Keratinocyte (primary cell): ENCODE measurements at regions not wholly inside any gene's neighbourhood (a gene's known extent, or its start where the extent isn't known, plus 50 kb on each side); places are given as distances from the start of the nearest gene placed in this dataset.

ENCODE experiments used
- DNase-seq: peaks from one replicate; pipeline ENCODE4 v3.0.0-alpha.2; 2011; ENCODE audit warnings: low read depth, missing footprints, low spot score
- FAIRE-seq: peaks from 2 replicates; lab custom pipeline; 2011; peaks lifted over from hg19 to GRCh38; lab: Jason Lieb, UNC
- H2AFZ ChIP-seq: 2 replicates; pipeline ENCODE4 v1.6.0; 2012; ENCODE audit warnings: low read length, control low read depth, inconsistent platforms; ENCODE audit not compliant: control insufficient read depth
- H3K27ac ChIP-seq: 2 replicates; pipeline ENCODE4 v1.5.1; 2011; ENCODE audit warnings: low read length; ENCODE audit not compliant: control insufficient read depth, insufficient read depth
- H3K27me3 ChIP-seq: 3 replicates; pipeline ENCODE4 v1.6.0; 2011; ENCODE audit warnings: low read length; ENCODE audit not compliant: control insufficient read depth, insufficient read depth; ENCODE audit errors: extremely low read depth
- H3K36me3 ChIP-seq, 2 experiments: 2 replicates in 1 of 2; 3 replicates in 1 of 2; pipeline ENCODE4 v1.5.1; 2011; ENCODE audit warnings: low read length in 2 of 2, mild to moderate bottlenecking in 1 of 2; ENCODE audit not compliant: control insufficient read depth in 2 of 2, insufficient read depth in 2 of 2; ENCODE audit errors: extremely low read depth in 1 of 2
- H3K4me1 ChIP-seq: 3 replicates; pipeline ENCODE4 v1.5.1; 2011; ENCODE audit warnings: low read length; ENCODE audit not compliant: control insufficient read depth, insufficient read depth; ENCODE audit errors: extremely low read depth
- H3K4me2 ChIP-seq: 3 replicates; pipeline ENCODE4 v1.6.0; 2011; ENCODE audit warnings: low read depth, low read length; ENCODE audit not compliant: control insufficient read depth, insufficient read depth; ENCODE audit errors: extremely low read depth
- H3K4me3 ChIP-seq, 3 experiments: fragments of 200-600 bp in 1 of 3; sonication (generic) in 1 of 3; 2 replicates in 2 of 3; 3 replicates in 1 of 3; pipeline ENCODE4 v1.5.1; 2011 to 2016; ENCODE audit warnings: low read length in 3 of 3, mild to moderate bottlenecking in 3 of 3, control low read depth in 2 of 3, inconsistent platforms in 1 of 3, low read depth in 1 of 3, mixed read lengths in 1 of 3, mixed run types in 1 of 3, moderate library complexity in 1 of 3; ENCODE audit not compliant: control insufficient read depth in 2 of 3, insufficient read depth in 2 of 3; ENCODE audit errors: extremely low read depth in 1 of 3
- H3K79me2 ChIP-seq: 2 replicates; pipeline ENCODE4 v1.6.0; 2012; ENCODE audit warnings: low read length; ENCODE audit not compliant: control insufficient read depth, insufficient read depth
- H3K9ac ChIP-seq: 3 replicates; pipeline ENCODE4 v1.6.0; 2011; ENCODE audit warnings: low read length; ENCODE audit not compliant: control insufficient read depth, insufficient read depth; ENCODE audit errors: extremely low read depth
- H3K9me1 ChIP-seq: 3 replicates; pipeline ENCODE4 v1.6.0; 2011; ENCODE audit warnings: low read length; ENCODE audit not compliant: control insufficient read depth, insufficient read depth; ENCODE audit errors: extremely low read depth
- H3K9me3 ChIP-seq: 2 replicates; pipeline ENCODE4 v1.5.1; 2012; ENCODE audit warnings: low read depth, low read length; ENCODE audit not compliant: control insufficient read depth
- H4K20me1 ChIP-seq: 3 replicates; pipeline ENCODE4 v1.6.0; 2011; ENCODE audit warnings: low read length; ENCODE audit not compliant: control insufficient read depth, insufficient read depth; ENCODE audit errors: extremely low read depth
- EZH2 ChIP-seq: IDR thresholded peaks from one replicate; pipeline ENCODE4 v1.6.1; 2012; ENCODE audit warnings: inconsistent platforms, mild to moderate bottlenecking, low read length, moderate library complexity
- dilution Hi-C: fragments of 300-500 bp; cut with MboI; formaldehyde crosslinking; loops from one replicate; pipeline ENCODE4 v1.7.0; 2020; ENCODE audit warnings: low sequenced_read_pairs; ENCODE audit not compliant: extremely low pct_ligation_motif_present
- TF ChIP-seq, protein P1 (sequence below), 3 experiments: IDR thresholded peaks in 1 of 3; conservative IDR thresholded peaks in 1 of 3; optimal IDR thresholded peaks in 1 of 3; 2 replicates in 2 of 3; 3 replicates in 1 of 3; pipeline versions ENCODE3 to v1.5.1; 2011; ENCODE audit warnings: low read length in 3 of 3, mild to moderate bottlenecking in 3 of 3, moderate library complexity in 2 of 3, control low read depth in 1 of 3, inconsistent platforms in 1 of 3; ENCODE audit not compliant: insufficient read depth in 2 of 3; ENCODE audit errors: extremely low read depth in 1 of 3

DNA sequence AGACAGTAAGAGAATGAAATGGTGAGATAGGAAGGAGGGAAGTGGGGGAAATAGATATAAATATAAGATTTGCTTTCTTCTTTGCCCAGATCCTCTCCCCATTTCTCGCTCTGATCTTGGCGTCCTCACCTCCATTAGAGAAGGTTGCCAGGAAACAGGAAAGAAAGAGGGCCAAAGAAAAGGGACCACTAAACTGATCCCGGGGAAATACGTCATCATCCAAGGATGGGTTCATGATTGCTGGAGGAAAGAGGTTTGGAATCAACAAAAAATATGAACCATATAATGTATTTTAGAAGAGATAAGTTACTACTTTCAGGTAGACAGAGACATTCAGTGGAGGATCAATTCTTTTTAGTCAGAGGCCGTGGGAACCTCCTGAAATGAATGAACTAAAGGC, 536.0 kb downstream of the HAPSTR1 start:
- TF ChIP-seq, protein P1, sequence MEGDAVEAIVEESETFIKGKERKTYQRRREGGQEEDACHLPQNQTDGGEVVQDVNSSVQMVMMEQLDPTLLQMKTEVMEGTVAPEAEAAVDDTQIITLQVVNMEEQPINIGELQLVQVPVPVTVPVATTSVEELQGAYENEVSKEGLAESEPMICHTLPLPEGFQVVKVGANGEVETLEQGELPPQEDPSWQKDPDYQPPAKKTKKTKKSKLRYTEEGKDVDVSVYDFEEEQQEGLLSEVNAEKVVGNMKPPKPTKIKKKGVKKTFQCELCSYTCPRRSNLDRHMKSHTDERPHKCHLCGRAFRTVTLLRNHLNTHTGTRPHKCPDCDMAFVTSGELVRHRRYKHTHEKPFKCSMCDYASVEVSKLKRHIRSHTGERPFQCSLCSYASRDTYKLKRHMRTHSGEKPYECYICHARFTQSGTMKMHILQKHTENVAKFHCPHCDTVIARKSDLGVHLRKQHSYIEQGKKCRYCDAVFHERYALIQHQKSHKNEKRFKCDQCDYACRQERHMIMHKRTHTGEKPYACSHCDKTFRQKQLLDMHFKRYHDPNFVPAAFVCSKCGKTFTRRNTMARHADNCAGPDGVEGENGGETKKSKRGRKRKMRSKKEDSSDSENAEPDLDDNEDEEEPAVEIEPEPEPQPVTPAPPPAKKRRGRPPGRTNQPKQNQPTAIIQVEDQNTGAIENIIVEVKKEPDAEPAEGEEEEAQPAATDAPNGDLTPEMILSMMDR (optimal IDR thresholded peaks at IDR 0.05 in 1 of 3, IDR thresholded peaks at IDR 0.05 in 1 of 3, conservative IDR thresholded peaks at IDR 0.05 in 1 of 3; ENCODE audit: extremely low read depth in 1 of 3, insufficient read depth in 2 of 3, low read length in 3 of 3) = no peak
- TF ChIP-seq EZH2 = no peak

DNA sequence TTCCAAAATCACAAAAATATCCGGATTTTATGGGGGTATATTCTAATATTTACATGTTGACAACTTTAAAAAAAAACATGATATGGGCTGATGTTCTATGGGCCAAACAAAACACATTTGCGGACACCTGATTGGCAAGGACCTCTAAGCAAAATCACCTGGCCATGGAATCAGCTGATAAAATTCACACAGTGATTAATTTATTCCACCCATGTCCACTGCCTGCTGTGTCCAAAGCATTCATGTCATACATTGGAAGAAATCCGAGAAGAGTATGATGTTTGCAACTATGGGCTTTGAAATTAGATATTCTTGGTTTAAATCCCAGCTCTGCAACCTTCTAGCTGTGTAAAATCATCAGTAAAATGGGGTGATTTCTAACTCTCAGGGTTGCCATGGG, 538.7 kb downstream of the HAPSTR1 start:
- Histone ChIP-seq H2AFZ (no peak overlapping the region), H3K27ac (no peak overlapping the region), H3K9me3 (no peaks in the 10 kb centered on the region), H3K9ac (no peak overlapping the region), H3K79me2 (no peaks in the 10 kb centered on the region), H3K27me3 (no peaks in the 10 kb centered on the region), H3K4me3 (no peak overlapping the region), H4K20me1 (no peaks in the 10 kb centered on the region), H3K9me1 (no peaks in the 10 kb centered on the region), H3K4me2 (no peak overlapping the region), H3K4me1 (no peaks in the 10 kb centered on the region), H3K36me3 (no peaks in the 10 kb centered on the region)
- TF ChIP-seq, protein P1 (optimal IDR thresholded peaks at IDR 0.05 in 1 of 3, IDR thresholded peaks at IDR 0.05 in 1 of 3, conservative IDR thresholded peaks at IDR 0.05 in 1 of 3; ENCODE audit: extremely low read depth in 1 of 3, insufficient read depth in 2 of 3, low read length in 3 of 3) = no peak
- no peak for TF ChIP-seq EZH2
- dilution Hi-C loops = no loop called here
- DNase-seq (no peak), FAIRE-seq (no peak)

More for the DNA sequence above, 536.0 kb downstream of the HAPSTR1 start:
- Histone ChIP-seq H3K79me2 (no peaks in the 10 kb centered on the region), H2AFZ (no peak overlapping the region), H4K20me1 (no peaks in the 10 kb centered on the region), H3K9ac (no peak overlapping the region), H3K36me3 (no peaks in the 10 kb centered on the region), H3K27ac (no peak overlapping the region), H3K9me1 (no peaks in the 10 kb centered on the region), H3K4me1 (no peaks in the 10 kb centered on the region), H3K4me2 (no peak overlapping the region), H3K4me3 (no peak overlapping the region), H3K9me3 (no peaks in the 10 kb centered on the region), H3K27me3 (no peaks in the 10 kb centered on the region)
- FAIRE-seq (no peak), DNase-seq (no peak)
- dilution Hi-C loops = no loop called here
